ENCODE measurements at regions not wholly inside any gene's neighbourhood (a gene's known extent, or its start where the extent isn't known, plus 50 kb on each side); places are given as distances from the start of the nearest gene placed in this dataset.

- Histone ChIP-seq H3K4me1 (ENCODE audit: insufficient read depth, low read length) (peaks cover 21% of the 10 kb centered on the region), H3K27me3 (ENCODE audit: insufficient read depth, low read length) (no peaks in the 10 kb centered on the region), H3K27ac (ENCODE audit: low read depth, low read length) (no peak overlapping the region), H3K9me3 (ENCODE audit: insufficient read depth, low read depth, low read length) (no peaks in the 10 kb centered on the region), H3K4me3 (ENCODE audit: low read length) (no peak overlapping the region), H3K9ac (ENCODE audit: low read depth, low read length) (no peak overlapping the region), H3K36me3 (ENCODE audit: insufficient read depth, low read length) (no peaks in the 10 kb centered on the region)
- 93% methylated on average over 4 of the region's 4 CpGs for WGBS
Measured at GRCh38 chr1:11418056-11418455, 60.9 kb upstream of the DISP3 start.

- Histone ChIP-seq H3K9me3 (ENCODE audit: insufficient read depth, low read depth, low read length) (no peaks in the 10 kb centered on the region), H3K9ac (ENCODE audit: low read depth, low read length) (no peak overlapping the region), H3K36me3 (ENCODE audit: insufficient read depth, low read length) (no peaks in the 10 kb centered on the region), H3K4me1 (ENCODE audit: insufficient read depth, low read length) (peaks cover 12% of the 10 kb centered on the region), H3K27me3 (ENCODE audit: insufficient read depth, low read length) (no peaks in the 10 kb centered on the region), H3K4me3 (ENCODE audit: low read length) (no peak overlapping the region), H3K27ac (ENCODE audit: low read depth, low read length) (no peak overlapping the region)
- 94% methylated on average over 8 of the region's 8 CpGs for WGBS
Measured at GRCh38 chr1:11421443-11421842, 57.5 kb upstream of the DISP3 start.

GRCh38 chr1:11422686-11423085 is 56.3 kb upstream of the DISP3 start:
- Histone ChIP-seq H3K36me3 (ENCODE audit: insufficient read depth, low read length) (no peaks in the 10 kb centered on the region), H3K9me3 (ENCODE audit: insufficient read depth, low read depth, low read length) (no peaks in the 10 kb centered on the region), H3K4me3 (ENCODE audit: low read length) (no peak overlapping the region), H3K27me3 (ENCODE audit: insufficient read depth, low read length) (no peaks in the 10 kb centered on the region), H3K9ac (ENCODE audit: low read depth, low read length) (no peak overlapping the region), H3K4me1 (ENCODE audit: insufficient read depth, low read length) (no peaks in the 10 kb centered on the region), H3K27ac (ENCODE audit: low read depth, low read length) (no peak overlapping the region)
- 84% methylated on average over 9 of the region's 9 CpGs for WGBS

GRCh38 chr1:11426617-11427016 is 52.3 kb upstream of the DISP3 start:
- Histone ChIP-seq H3K4me3 (ENCODE audit: low read length) (no peak overlapping the region), H3K27me3 (ENCODE audit: insufficient read depth, low read length) (no peaks in the 10 kb centered on the region), H3K36me3 (ENCODE audit: insufficient read depth, low read length) (no peaks in the 10 kb centered on the region), H3K27ac (ENCODE audit: low read depth, low read length) (no peak overlapping the region), H3K4me1 (ENCODE audit: insufficient read depth, low read length) (no peaks in the 10 kb centered on the region), H3K9me3 (ENCODE audit: insufficient read depth, low read depth, low read length) (no peaks in the 10 kb centered on the region), H3K9ac (ENCODE audit: low read depth, low read length) (no peak overlapping the region)
- 97% methylated on average over 4 of the region's 4 CpGs for WGBS

GRCh38 chr1:11428789-11429188 is 50.2 kb upstream of the DISP3 start:
- Histone ChIP-seq H3K4me3 (ENCODE audit: low read length) (no peak overlapping the region), H3K27ac (ENCODE audit: low read depth, low read length) (no peak overlapping the region), H3K9me3 (ENCODE audit: insufficient read depth, low read depth, low read length) (no peaks in the 10 kb centered on the region), H3K4me1 (ENCODE audit: insufficient read depth, low read length) (no peaks in the 10 kb centered on the region), H3K9ac (ENCODE audit: low read depth, low read length) (no peak overlapping the region), H3K27me3 (ENCODE audit: insufficient read depth, low read length) (no peaks in the 10 kb centered on the region), H3K36me3 (ENCODE audit: insufficient read depth, low read length) (no peaks in the 10 kb centered on the region)
- WGBS: 91% methylated on average over 13 of the region's 13 CpGs
